ENCODE measurements at regions not wholly inside any gene's neighbourhood (a gene's known extent, or its start where the extent isn't known, plus 50 kb on each side); places are given as distances from the start of the nearest gene placed in this dataset.

DNA sequence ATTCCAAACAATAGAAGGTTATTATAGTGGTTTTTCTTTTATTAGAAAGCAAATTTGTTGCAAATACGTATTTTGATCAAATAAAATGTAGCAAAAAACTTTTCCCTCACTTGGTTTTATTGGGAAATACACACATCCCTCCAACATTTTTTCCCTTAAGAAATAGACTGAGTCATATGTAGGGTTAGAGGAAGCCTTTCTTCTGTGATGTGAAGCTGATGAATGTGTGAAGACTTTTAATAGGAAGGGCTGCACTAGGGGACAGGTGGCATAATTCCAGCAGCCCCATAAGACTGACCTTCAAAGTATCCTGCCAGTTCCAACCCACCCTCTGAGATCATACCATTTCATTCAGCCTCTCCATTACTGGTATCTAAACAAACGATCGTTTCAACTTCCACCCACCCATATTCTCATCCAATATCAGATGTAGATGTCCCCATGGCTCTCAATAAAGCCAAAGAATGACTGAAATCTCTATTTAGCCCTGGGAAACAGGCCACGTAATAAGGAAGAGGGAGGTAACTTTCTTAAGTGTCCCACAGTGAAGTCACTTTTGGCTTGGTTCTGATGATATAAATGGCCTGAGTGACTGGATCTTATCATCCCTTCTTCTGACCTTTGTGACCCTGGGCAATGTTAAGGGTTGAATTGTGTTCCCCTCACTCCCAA, 64.7 kb upstream of the LPAR1 start:
- TF ChIP-seq PPARA (CRISPR knock-in tag; IDR thresholded peaks at IDR 0.05; ENCODE audit: borderline replicate concordance) = no peak
- TF ChIP-seq, protein P1, sequence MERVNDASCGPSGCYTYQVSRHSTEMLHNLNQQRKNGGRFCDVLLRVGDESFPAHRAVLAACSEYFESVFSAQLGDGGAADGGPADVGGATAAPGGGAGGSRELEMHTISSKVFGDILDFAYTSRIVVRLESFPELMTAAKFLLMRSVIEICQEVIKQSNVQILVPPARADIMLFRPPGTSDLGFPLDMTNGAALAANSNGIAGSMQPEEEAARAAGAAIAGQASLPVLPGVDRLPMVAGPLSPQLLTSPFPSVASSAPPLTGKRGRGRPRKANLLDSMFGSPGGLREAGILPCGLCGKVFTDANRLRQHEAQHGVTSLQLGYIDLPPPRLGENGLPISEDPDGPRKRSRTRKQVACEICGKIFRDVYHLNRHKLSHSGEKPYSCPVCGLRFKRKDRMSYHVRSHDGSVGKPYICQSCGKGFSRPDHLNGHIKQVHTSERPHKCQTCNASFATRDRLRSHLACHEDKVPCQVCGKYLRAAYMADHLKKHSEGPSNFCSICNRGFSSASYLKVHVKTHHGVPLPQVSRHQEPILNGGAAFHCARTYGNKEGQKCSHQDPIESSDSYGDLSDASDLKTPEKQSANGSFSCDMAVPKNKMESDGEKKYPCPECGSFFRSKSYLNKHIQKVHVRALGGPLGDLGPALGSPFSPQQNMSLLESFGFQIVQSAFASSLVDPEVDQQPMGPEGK (CRISPR knock-in tag; IDR thresholded peaks at IDR 0.05; ENCODE audit: borderline replicate concordance) = no peak
- TF ChIP-seq, protein P2, sequence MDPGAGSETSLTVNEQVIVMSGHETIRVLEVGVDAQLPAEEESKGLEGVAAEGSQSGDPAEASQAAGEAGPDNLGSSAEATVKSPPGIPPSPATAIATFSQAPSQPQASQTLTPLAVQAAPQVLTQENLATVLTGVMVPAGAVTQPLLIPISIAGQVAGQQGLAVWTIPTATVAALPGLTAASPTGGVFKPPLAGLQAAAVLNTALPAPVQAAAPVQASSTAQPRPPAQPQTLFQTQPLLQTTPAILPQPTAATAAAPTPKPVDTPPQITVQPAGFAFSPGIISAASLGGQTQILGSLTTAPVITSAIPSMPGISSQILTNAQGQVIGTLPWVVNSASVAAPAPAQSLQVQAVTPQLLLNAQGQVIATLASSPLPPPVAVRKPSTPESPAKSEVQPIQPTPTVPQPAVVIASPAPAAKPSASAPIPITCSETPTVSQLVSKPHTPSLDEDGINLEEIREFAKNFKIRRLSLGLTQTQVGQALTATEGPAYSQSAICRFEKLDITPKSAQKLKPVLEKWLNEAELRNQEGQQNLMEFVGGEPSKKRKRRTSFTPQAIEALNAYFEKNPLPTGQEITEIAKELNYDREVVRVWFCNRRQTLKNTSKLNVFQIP (CRISPR knock-in tag; IDR thresholded peaks at IDR 0.05; ENCODE audit: borderline replicate concordance, low read depth) = no peak
- TF ChIP-seq CSDC2 (CRISPR knock-in tag; IDR thresholded peaks at IDR 0.05) = no peak
- TF ChIP-seq RARB (CRISPR knock-in tag; IDR thresholded peaks at IDR 0.05) = no peak
- no peak for ATAC-seq

GRCh38 chr9:111099199-111100008, 61.1 kb upstream of the LPAR1 start:
- ATAC-seq = no peak
- TF ChIP-seq ZFP3 (CRISPR knock-in tag; IDR thresholded peaks at IDR 0.05) (no peak), ZC3H10 (CRISPR knock-in tag; IDR thresholded peaks at IDR 0.05) (no peak), ZNF70 (CRISPR knock-in tag; IDR thresholded peaks at IDR 0.05) (0 out of 2 replicates have a peak, but pooled peaks have one; percentile 28), ESRRG (CRISPR knock-in tag; IDR thresholded peaks at IDR 0.05) (no peak), GLIS3 (CRISPR knock-in tag; IDR thresholded peaks at IDR 0.05) (no peak), TCF4 (CRISPR knock-in tag; IDR thresholded peaks at IDR 0.05; ENCODE audit: borderline replicate concordance) (peak; percentile 78; the same call in 1 of the 2 replicates)

DNA sequence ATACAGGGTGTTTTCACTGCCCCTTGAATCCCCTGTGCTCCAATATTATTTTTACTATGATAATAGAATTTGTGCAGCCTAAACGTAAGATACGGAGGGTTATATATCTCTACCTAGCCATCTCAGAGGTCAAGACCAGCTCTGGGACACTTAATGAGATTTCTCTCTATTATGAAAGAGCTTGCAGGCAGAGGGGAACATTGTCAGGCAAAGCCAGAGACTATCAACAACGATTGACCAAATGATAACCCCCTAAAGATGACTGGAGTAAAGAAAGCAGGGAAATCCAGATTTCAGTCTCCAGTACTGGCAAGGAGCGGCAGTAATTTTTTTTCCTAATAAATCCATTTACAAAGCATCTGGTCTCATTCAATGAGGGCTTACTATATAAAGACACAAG, 59.8 kb upstream of the LPAR1 start:
- ATAC-seq = no peak
- 0 out of 2 replicates have a peak, but pooled peaks have one; percentile 29 for TF ChIP-seq ZNF8 (CRISPR knock-in tag; IDR thresholded peaks at IDR 0.05)
- TF ChIP-seq TCF4 (CRISPR knock-in tag; IDR thresholded peaks at IDR 0.05; ENCODE audit: borderline replicate concordance) = peak; percentile 87
- TF ChIP-seq BACH2 (CRISPR knock-in tag; IDR thresholded peaks at IDR 0.05; ENCODE audit: borderline replicate concordance) = no peak
- TF ChIP-seq, protein P1 (CRISPR knock-in tag; IDR thresholded peaks at IDR 0.05; ENCODE audit: borderline replicate concordance) = no peak
- 0 out of 2 replicates have a peak, but pooled peaks have one; percentile 36 for TF ChIP-seq SNAI2 (CRISPR knock-in tag; IDR thresholded peaks at IDR 0.05)
- TF ChIP-seq, protein P3, sequence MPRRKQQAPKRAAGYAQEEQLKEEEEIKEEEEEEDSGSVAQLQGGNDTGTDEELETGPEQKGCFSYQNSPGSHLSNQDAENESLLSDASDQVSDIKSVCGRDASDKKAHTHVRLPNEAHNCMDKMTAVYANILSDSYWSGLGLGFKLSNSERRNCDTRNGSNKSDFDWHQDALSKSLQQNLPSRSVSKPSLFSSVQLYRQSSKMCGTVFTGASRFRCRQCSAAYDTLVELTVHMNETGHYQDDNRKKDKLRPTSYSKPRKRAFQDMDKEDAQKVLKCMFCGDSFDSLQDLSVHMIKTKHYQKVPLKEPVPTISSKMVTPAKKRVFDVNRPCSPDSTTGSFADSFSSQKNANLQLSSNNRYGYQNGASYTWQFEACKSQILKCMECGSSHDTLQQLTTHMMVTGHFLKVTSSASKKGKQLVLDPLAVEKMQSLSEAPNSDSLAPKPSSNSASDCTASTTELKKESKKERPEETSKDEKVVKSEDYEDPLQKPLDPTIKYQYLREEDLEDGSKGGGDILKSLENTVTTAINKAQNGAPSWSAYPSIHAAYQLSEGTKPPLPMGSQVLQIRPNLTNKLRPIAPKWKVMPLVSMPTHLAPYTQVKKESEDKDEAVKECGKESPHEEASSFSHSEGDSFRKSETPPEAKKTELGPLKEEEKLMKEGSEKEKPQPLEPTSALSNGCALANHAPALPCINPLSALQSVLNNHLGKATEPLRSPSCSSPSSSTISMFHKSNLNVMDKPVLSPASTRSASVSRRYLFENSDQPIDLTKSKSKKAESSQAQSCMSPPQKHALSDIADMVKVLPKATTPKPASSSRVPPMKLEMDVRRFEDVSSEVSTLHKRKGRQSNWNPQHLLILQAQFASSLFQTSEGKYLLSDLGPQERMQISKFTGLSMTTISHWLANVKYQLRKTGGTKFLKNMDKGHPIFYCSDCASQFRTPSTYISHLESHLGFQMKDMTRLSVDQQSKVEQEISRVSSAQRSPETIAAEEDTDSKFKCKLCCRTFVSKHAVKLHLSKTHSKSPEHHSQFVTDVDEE (CRISPR knock-in tag; IDR thresholded peaks at IDR 0.05) = 0 out of 2 replicates have a peak, but pooled peaks have one; percentile 31
- no peak for TF ChIP-seq OSR1 (CRISPR knock-in tag; IDR thresholded peaks at IDR 0.05)
- TF ChIP-seq, protein P2 (CRISPR knock-in tag; IDR thresholded peaks at IDR 0.05; ENCODE audit: borderline replicate concordance, low read depth) = no peak

Measured in SK-N-SH treated with all-trans-retinoic acid at 6 μM for 48 hours (cell line).